ENCODE measurements at regions not wholly inside any gene's neighbourhood (a gene's known extent, or its start where the extent isn't known, plus 50 kb on each side); places are given as distances from the start of the nearest gene placed in this dataset.

DNA sequence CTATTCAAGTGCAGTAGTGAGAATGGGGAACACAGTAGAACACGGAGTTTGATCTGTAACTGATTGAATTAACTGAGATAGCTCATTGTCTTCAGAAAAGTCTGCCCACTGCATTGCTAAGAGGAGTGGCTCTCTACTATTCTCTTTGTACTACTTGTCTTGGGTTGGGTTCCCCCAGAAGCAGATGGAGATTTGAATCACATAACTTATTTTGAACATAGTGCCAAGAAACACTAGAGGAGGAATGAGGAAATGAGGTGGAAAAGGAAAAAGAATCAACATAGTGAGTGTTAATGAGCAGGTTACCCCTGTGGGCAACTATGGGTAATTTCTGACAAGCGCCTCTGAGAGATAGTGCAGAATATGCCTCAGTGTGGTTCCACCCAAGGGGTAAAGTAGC lies 362.7 kb downstream of the STIM2 start:
- TF ChIP-seq POLR2A (IDR thresholded peaks at IDR 0.05; ENCODE audit: low read depth, low read length) (no peak), TAF1 (IDR thresholded peaks at IDR 0.05; ENCODE audit: borderline replicate concordance, low read depth, low read length) (no peak), POLR2AphosphoS5 (IDR thresholded peaks at IDR 0.05; ENCODE audit: low read depth, low read length) (no peak)
- FAIRE-seq (no peak), DNase-seq (ENCODE audit: insufficient read length) (no peak)

DNA sequence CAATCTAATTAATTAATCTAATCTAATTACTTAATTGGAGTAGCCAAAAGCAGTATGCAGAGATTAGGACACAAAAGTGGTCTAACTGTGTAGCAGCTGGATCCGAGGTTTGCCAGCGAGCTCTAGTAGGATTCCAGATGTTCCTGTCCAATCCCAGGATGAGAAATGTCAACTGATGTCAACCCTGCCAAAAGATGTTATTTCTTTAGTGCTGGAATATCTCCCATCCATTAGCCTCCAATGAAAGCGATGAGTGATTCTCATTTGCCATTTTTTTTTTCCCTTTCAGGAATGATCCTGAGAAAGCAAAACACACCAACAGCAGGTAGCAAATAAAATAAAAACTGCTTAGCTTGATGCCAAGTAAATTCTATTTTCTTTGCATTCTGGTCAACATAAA lies 372.9 kb downstream of the STIM2 start:
- TF ChIP-seq TAF1 (IDR thresholded peaks at IDR 0.05; ENCODE audit: borderline replicate concordance, low read depth, low read length) (no peak), POLR2A (IDR thresholded peaks at IDR 0.05; ENCODE audit: low read depth, low read length) (no peak), POLR2AphosphoS5 (IDR thresholded peaks at IDR 0.05; ENCODE audit: low read depth, low read length) (no peak)
- FAIRE-seq: no peak
- no peak for DNase-seq (ENCODE audit: insufficient read length)

DNA sequence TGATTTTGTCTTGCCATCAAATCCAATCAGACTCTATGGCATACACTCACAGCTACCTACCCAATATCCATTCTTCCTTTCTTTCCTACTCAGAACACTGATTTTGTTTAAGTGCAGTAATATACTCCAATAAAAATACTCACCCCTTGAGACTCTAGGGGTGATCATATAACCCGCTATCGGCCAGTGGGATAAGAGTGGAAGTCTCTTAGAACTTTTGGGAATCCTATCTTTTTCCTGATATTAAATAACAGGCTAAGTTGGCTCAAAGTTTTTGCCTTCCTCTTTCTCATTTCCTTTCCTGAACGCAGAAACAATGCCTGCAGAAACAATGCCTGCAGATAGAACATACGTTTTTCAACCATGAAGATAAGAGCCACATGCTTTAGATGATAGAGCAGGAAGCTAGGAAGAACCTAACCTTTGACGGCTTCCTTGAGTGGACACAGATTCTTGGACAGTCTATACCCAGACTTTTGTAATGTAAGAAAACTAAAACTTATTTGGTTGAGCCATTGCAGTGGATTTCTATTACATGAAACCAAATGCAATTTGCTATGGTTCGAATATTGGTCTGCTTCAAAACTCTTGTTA lies 373.8 kb downstream of the STIM2 start:
- DNase-seq (ENCODE audit: insufficient read length) (no peak), FAIRE-seq (no peak)
- TF ChIP-seq POLR2AphosphoS5 (IDR thresholded peaks at IDR 0.05; ENCODE audit: low read depth, low read length): no peak
- TF ChIP-seq POLR2A (IDR thresholded peaks at IDR 0.05; ENCODE audit: low read depth, low read length): no peak
- TF ChIP-seq TAF1 (IDR thresholded peaks at IDR 0.05; ENCODE audit: borderline replicate concordance, low read depth, low read length): no peak

DNA sequence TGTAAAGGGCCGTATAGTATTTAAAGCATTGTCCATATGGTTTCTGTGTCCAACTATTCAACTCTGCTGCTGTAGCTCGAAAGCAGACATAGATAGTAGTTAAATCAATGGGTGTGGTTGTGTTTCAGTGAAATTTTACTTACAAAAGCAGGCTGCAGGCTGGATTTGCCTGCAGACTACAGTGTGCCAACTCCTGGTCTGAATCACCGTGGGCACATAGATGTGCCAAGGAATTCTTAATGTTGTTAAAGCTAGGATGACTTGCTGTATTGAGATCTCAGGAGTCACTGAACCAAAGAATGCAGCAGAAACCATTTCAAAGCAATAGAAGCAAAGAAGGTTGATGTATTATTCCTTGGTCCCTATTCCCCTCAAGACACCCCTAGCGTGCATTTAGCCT lies 379.0 kb downstream of the STIM2 start:
- TF ChIP-seq POLR2A (IDR thresholded peaks at IDR 0.05; ENCODE audit: low read depth, low read length): no peak
- no peak for TF ChIP-seq POLR2AphosphoS5 (IDR thresholded peaks at IDR 0.05; ENCODE audit: low read depth, low read length)
- TF ChIP-seq TAF1 (IDR thresholded peaks at IDR 0.05; ENCODE audit: borderline replicate concordance, low read depth, low read length): no peak
- no peak for FAIRE-seq
- DNase-seq (ENCODE audit: insufficient read length): no peak

DNA sequence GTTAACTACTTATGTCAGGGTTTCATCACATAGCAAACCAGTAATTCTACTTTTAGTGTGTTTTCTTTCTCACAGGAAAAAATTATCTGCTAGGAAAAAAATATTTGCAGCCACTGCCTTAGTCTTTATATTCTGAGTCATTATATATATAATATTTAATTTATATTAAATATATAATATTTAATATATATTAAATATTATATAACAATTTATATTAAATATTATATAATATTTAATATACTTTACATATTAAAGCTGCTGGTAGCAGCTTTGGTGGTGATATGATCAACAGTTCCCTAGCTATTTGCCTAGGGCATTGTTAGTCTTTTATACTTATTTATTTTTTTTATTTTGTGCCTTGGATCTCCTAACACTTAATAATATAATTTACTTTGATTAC lies 381.6 kb downstream of the STIM2 start:
- no peak for FAIRE-seq
- no peak for DNase-seq (ENCODE audit: insufficient read length)
- TF ChIP-seq POLR2A (IDR thresholded peaks at IDR 0.05; ENCODE audit: low read depth, low read length) (no peak), TAF1 (IDR thresholded peaks at IDR 0.05; ENCODE audit: borderline replicate concordance, low read depth, low read length) (no peak), POLR2AphosphoS5 (IDR thresholded peaks at IDR 0.05; ENCODE audit: low read depth, low read length) (no peak)

DNA sequence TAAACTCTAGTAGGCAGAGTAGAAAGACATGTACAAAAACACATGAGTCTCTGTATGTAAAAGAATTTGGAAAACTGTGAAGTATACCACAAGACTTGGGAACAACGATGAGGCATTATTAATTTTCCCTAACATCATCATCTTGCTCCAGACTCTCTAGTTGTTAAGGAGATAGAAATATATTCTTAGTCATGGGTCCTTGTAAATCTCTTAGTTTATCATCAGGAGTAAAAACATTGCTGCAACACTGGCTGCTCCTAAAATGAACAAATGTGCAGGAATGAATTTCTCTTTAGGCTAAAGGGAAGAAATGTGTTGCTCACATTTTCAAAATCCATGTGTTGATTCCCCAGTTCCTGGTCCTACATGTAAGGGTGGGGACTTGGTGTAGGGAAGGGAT lies 384.6 kb downstream of the STIM2 start:
- TF ChIP-seq POLR2AphosphoS5 (IDR thresholded peaks at IDR 0.05; ENCODE audit: low read depth, low read length) (no peak), TAF1 (IDR thresholded peaks at IDR 0.05; ENCODE audit: borderline replicate concordance, low read depth, low read length) (no peak), POLR2A (IDR thresholded peaks at IDR 0.05; ENCODE audit: low read depth, low read length) (no peak)
- FAIRE-seq (no peak), DNase-seq (ENCODE audit: insufficient read length) (no peak)

DNA sequence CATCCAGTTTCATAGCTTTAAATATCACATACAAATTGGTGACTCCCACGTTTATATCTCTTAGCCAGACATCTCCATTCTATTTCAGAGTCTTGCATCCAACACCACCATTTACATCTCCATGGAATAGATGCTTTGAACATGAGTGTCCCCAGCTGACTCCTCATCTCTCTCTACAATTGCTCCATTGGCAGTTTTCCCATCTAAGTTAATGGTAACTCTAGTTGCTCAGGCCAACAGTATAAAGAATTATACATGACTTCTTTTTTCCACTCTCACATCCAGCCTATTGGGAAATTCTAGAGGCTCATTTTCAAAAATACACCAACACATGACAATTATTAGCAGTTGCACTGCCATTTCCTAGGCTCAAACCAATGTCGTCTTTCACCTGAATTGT lies 388.2 kb downstream of the STIM2 start:
- DNase-seq (ENCODE audit: insufficient read length) (no peak), FAIRE-seq (no peak)
- TF ChIP-seq POLR2A (IDR thresholded peaks at IDR 0.05; ENCODE audit: low read depth, low read length): no peak
- TF ChIP-seq POLR2AphosphoS5 (IDR thresholded peaks at IDR 0.05; ENCODE audit: low read depth, low read length): no peak
- TF ChIP-seq TAF1 (IDR thresholded peaks at IDR 0.05; ENCODE audit: borderline replicate concordance, low read depth, low read length): no peak

DNA sequence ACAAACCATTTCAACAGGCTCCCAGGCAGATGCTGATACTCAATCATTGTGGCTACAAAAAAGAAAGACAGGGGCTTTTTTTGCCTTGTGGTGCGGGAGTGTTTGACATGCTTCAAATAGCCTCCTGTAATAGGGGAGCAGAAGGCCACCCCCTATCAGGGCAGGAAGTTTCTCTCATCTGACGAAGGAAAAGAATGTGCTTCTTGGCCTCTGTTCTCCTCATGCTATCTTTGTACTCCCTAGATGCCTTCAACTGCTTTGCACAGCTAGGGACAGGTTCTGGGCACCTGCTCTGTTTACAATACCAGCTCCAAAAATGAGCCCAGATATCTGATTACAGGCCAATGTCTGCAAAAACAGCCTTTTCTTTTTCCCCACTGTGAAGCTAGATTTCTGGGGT lies 391.1 kb downstream of the STIM2 start:
- FAIRE-seq (no peak), DNase-seq (ENCODE audit: insufficient read length) (no peak)
- TF ChIP-seq TAF1 (IDR thresholded peaks at IDR 0.05; ENCODE audit: borderline replicate concordance, low read depth, low read length) (no peak), POLR2A (IDR thresholded peaks at IDR 0.05; ENCODE audit: low read depth, low read length) (no peak), POLR2AphosphoS5 (IDR thresholded peaks at IDR 0.05; ENCODE audit: low read depth, low read length) (no peak)

DNA sequence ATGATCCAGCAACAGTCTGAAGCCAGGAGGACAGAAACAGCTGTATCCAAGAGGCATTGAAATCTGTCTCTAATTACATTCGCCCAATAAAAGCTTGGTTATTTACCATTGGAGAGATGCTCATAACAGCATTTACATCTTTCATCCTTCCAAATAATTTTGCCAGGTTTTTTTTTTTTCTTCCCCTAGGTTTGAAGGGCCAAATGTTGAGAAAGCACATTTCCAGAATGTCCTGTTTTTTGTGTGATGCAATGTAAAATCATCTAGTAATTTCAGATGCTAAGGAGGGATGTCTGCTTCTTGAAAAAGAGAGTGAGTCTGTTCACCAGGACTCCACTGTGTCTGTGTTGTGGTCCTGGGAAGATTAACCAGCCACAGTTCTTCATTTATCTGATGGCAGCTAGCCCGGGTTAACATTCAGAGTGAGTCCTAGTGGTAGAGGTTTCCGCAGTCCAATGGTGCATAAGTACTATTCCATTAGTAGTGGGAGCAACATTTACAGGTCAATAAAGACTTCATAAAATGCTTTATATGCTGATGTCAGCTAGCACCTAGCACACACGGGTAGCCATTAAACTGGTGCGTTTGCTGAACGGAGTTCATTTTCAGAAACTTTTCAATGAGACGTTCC lies 406.8 kb downstream of the STIM2 start:
- TF ChIP-seq TAF1 (IDR thresholded peaks at IDR 0.05; ENCODE audit: borderline replicate concordance, low read depth, low read length) (no peak), POLR2A (IDR thresholded peaks at IDR 0.05; ENCODE audit: low read depth, low read length) (no peak), POLR2AphosphoS5 (IDR thresholded peaks at IDR 0.05; ENCODE audit: low read depth, low read length) (no peak)
- DNase-seq (ENCODE audit: insufficient read length): no peak
- no peak for FAIRE-seq

DNA sequence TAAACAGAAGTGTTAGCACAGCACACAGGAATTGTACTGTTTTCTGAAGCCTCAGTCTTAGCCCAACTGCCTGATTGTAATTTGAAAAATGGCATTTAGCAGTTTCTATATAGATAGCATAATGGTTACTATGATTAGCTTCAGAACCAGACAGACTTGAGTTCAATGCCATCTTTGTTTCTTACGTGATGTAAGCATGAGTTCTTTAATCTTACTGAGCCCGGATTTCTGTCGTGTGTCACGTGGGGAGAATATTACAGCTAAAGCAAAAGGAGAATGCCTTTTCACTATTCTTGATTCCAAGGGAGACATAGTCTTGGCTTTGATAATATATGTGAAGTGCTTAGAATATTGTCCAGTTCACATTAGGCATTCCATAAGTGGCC lies 407.3 kb downstream of the STIM2 start:
- TF ChIP-seq POLR2A (IDR thresholded peaks at IDR 0.05; ENCODE audit: low read depth, low read length) (no peak), POLR2AphosphoS5 (IDR thresholded peaks at IDR 0.05; ENCODE audit: low read depth, low read length) (no peak), TAF1 (IDR thresholded peaks at IDR 0.05; ENCODE audit: borderline replicate concordance, low read depth, low read length) (no peak)
- DNase-seq (ENCODE audit: insufficient read length) (no peak), FAIRE-seq (no peak)

DNA sequence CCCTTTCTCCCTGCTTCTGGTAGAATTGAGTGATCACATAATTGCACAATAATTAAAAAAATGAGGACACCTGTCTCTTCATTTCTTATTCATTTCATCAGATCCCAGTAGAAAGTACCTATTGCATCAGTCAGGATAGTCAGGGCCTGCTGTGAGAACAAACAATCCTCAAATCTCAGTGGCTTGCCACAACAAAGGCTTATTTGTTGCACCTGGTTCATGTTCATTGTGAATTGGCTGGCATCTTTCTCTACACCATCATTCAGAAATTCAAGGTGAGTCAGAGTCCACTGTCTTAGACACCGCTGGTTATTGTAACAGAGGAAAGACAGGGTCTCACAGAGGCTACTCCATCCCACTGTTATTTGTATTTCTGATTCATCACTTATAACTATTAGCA lies 409.8 kb downstream of the STIM2 start:
- TF ChIP-seq POLR2AphosphoS5 (IDR thresholded peaks at IDR 0.05; ENCODE audit: low read depth, low read length) (no peak), TAF1 (IDR thresholded peaks at IDR 0.05; ENCODE audit: borderline replicate concordance, low read depth, low read length) (no peak)
- FAIRE-seq: no peak
- no peak for DNase-seq (ENCODE audit: insufficient read length)

DNA sequence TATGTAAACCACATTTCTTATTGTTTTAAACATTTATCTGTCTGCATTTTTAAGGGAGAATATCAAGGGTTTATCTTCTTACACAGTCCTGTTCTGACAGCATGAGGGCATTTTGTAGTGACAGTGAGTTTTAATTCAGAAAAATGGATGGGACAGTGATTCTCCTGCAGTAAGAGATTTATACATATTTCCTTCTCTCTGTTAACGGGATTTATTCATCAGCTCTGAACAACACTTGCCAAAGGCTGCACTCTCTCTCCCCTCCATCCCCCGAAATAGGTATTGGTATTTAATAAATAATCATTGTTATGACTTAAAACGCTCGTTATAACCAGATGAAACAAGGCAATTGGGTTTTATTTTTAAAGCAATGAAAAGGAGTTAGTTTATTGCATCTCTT lies 410.9 kb downstream of the STIM2 start:
- FAIRE-seq: no peak
- TF ChIP-seq POLR2AphosphoS5 (IDR thresholded peaks at IDR 0.05; ENCODE audit: low read depth, low read length): no peak
- DNase-seq (ENCODE audit: insufficient read length): no peak
